ENCODE measurements at regions not wholly inside any gene's neighbourhood (a gene's known extent, or its start where the extent isn't known, plus 50 kb on each side); places are given as distances from the start of the nearest gene placed in this dataset.

- H3K9me3 Mint-ChIP-seq = no peaks in the 10 kb centered on the region
- DNase-seq (ENCODE audit: low spot score) = no peak
Observed at GRCh38 chr1:89466307-89466930, 58.2 kb upstream of the LRRC8B start.

GRCh38 chr1:89472253-89472652 is 52.4 kb upstream of the LRRC8B start:
- H3K36me3 ChIP-seq (ENCODE audit: insufficient read depth) = no peaks in the 10 kb centered on the region
- no peaks in the 10 kb centered on the region for H3K4me1 ChIP-seq (ENCODE audit: insufficient read depth)
- peaks cover 8% of the 10 kb centered on the region; the same call in 1 of the 2 replicates for H3K9me2 ChIP-seq (ENCODE audit: insufficient read depth)
- no peak overlapping the region for H3K27ac ChIP-seq (ENCODE audit: low read depth)
- H3K27ac Mint-ChIP-seq = no peak overlapping the region
- no peak overlapping the region for H3K4me3 Mint-ChIP-seq
- H3K36me3 Mint-ChIP-seq (ENCODE audit: low read depth) = no peaks in the 10 kb centered on the region
- H3K4me1 Mint-ChIP-seq = no peaks in the 10 kb centered on the region
- no peak overlapping the region for H2AFZ ChIP-seq
- H3K27me3 Mint-ChIP-seq (ENCODE audit: insufficient read depth, low read depth, poor library complexity) = peaks cover 3% of the 10 kb centered on the region
- no peak overlapping the region for H3K4me2 ChIP-seq
- H3K27me3 ChIP-seq (ENCODE audit: insufficient read depth) = no peaks in the 10 kb centered on the region
- no peaks in the 10 kb centered on the region for H4K20me1 ChIP-seq (replicated peaks; ENCODE audit: insufficient read depth)
- no peak for DNase-seq (ENCODE audit: low spot score)
- H3F3A ChIP-seq (replicated peaks; ENCODE audit: low read depth) = no peaks in the 10 kb centered on the region
- ATAC-seq = no peak
- H3K79me2 ChIP-seq (replicated peaks; ENCODE audit: insufficient read depth) = no peaks in the 10 kb centered on the region
- H3K9me3 Mint-ChIP-seq = peaks cover 3% of the 10 kb centered on the region; the same call in 1 of the 3 replicates
- no peak overlapping the region for H3K4me3 ChIP-seq
- no peak for TF ChIP-seq CTCF (conservative IDR thresholded peaks at IDR 0.05; ENCODE audit: low read depth in 2 of 2)
- no peak for TF ChIP-seq POLR2AphosphoS5 (IDR thresholded peaks at IDR 0.05; ENCODE audit: low read depth)
- TF ChIP-seq REST (IDR thresholded peaks at IDR 0.05; ENCODE audit: unreplicated experiment) = no peak

More at GRCh38 chr1:89466307-89466930, 58.2 kb upstream of the LRRC8B start:
- no peaks in the 10 kb centered on the region for H3K36me3 Mint-ChIP-seq (ENCODE audit: low read depth)
- no peaks in the 10 kb centered on the region for H3K79me2 ChIP-seq (replicated peaks; ENCODE audit: insufficient read depth)
- H3K27me3 ChIP-seq (ENCODE audit: insufficient read depth) = no peaks in the 10 kb centered on the region
- no peaks in the 10 kb centered on the region for H4K20me1 ChIP-seq (replicated peaks; ENCODE audit: insufficient read depth)
- no peak for ATAC-seq
- H2AFZ ChIP-seq = no peak overlapping the region
- H3K27ac ChIP-seq (ENCODE audit: low read depth) = no peak overlapping the region
- no peaks in the 10 kb centered on the region for H3K36me3 ChIP-seq (ENCODE audit: insufficient read depth)
- H3K4me3 Mint-ChIP-seq = no peak overlapping the region
- H3K4me1 ChIP-seq (ENCODE audit: insufficient read depth) = no peaks in the 10 kb centered on the region
- H3F3A ChIP-seq (replicated peaks; ENCODE audit: low read depth) = no peaks in the 10 kb centered on the region
- H3K4me1 Mint-ChIP-seq = no peaks in the 10 kb centered on the region
- no peak overlapping the region for H3K4me2 ChIP-seq
- H3K27me3 Mint-ChIP-seq (ENCODE audit: insufficient read depth, low read depth, poor library complexity) = no peaks in the 10 kb centered on the region
- no peak overlapping the region for H3K4me3 ChIP-seq
- H3K27ac Mint-ChIP-seq = no peak overlapping the region
- no peak for TF ChIP-seq NANOG (IDR thresholded peaks at IDR 0.05; ENCODE audit: borderline replicate concordance)
- no peak for TF ChIP-seq ZNF331 (CRISPR knock-in tag; IDR thresholded peaks at IDR 0.05; ENCODE audit: low read depth)
- TF ChIP-seq CREB1 (CRISPR knock-in tag; IDR thresholded peaks at IDR 0.05; ENCODE audit: low read depth) = no peak
- TF ChIP-seq ETS1 (IDR thresholded peaks at IDR 0.05) = no peak
- TF ChIP-seq JUNB (IDR thresholded peaks at IDR 0.05; ENCODE audit: unreplicated experiment) = no peak
- no peak for TF ChIP-seq ZNF114 (CRISPR knock-in tag; IDR thresholded peaks at IDR 0.05)
- TF ChIP-seq REST (IDR thresholded peaks at IDR 0.05; ENCODE audit: unreplicated experiment) = no peak
- no peak for TF ChIP-seq EZH2 (IDR thresholded peaks at IDR 0.05; ENCODE audit: low read depth, unreplicated experiment)
- H3K9me2 ChIP-seq (ENCODE audit: insufficient read depth) = no peaks in the 10 kb centered on the region

Measured in GM23338 (cell line).